ENCODE measurements at regions not wholly inside any gene's neighbourhood (a gene's known extent, or its start where the extent isn't known, plus 50 kb on each side); places are given as distances from the start of the nearest gene placed in this dataset.

- H2AFZ ChIP-seq: no peak overlapping the region
- no peaks in the 10 kb centered on the region for H3K4me1 ChIP-seq
- H3K27me3 ChIP-seq (ENCODE audit: control insufficient read depth, insufficient read depth, low read length): no peaks in the 10 kb centered on the region
- no peak overlapping the region for H3K27ac ChIP-seq
- H3K4me2 ChIP-seq (ENCODE audit: low read length): no peak overlapping the region
- H3K4me3 ChIP-seq (ENCODE audit: low read depth, low read length): no peak overlapping the region
- no peak overlapping the region for H3K9ac ChIP-seq
- H3K9me3 ChIP-seq (ENCODE audit: control insufficient read depth, low read length): no peaks in the 10 kb centered on the region
- no peaks in the 10 kb centered on the region for H3K36me3 ChIP-seq (ENCODE audit: control insufficient read depth, insufficient read depth, low read length)
- TF ChIP-seq, protein P1, sequence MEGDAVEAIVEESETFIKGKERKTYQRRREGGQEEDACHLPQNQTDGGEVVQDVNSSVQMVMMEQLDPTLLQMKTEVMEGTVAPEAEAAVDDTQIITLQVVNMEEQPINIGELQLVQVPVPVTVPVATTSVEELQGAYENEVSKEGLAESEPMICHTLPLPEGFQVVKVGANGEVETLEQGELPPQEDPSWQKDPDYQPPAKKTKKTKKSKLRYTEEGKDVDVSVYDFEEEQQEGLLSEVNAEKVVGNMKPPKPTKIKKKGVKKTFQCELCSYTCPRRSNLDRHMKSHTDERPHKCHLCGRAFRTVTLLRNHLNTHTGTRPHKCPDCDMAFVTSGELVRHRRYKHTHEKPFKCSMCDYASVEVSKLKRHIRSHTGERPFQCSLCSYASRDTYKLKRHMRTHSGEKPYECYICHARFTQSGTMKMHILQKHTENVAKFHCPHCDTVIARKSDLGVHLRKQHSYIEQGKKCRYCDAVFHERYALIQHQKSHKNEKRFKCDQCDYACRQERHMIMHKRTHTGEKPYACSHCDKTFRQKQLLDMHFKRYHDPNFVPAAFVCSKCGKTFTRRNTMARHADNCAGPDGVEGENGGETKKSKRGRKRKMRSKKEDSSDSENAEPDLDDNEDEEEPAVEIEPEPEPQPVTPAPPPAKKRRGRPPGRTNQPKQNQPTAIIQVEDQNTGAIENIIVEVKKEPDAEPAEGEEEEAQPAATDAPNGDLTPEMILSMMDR (IDR thresholded peaks at IDR 0.05): no peak
- H3K79me2 ChIP-seq: no peaks in the 10 kb centered on the region
Observed at GRCh38 chr5:4042311-4042710, 446.7 kb downstream of the IRX1 start.

DNA sequence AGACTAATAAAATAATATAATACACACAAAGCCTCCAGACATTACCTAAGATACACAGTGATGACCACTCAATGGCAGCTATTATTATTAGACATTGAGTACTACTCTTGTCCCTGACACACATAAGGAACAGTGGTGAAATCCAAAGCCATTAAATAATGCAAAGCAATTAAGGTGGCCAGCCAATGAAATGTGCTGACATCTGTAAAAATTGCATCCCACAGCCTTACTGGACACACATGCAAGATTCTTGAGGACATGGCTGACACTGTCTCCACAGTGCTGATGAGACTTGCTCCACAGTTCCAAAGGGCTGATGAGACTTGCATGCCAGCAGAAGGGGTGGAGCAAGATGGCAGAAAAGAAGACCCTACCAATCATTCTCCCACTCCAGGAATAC, 447.5 kb downstream of the IRX1 start:
- Histone ChIP-seq H3K4me3 (ENCODE audit: low read depth, low read length) (no peak overlapping the region), H3K36me3 (ENCODE audit: control insufficient read depth, insufficient read depth, low read length) (no peaks in the 10 kb centered on the region), H3K4me1 (no peaks in the 10 kb centered on the region), H3K27me3 (ENCODE audit: control insufficient read depth, insufficient read depth, low read length) (no peaks in the 10 kb centered on the region), H3K27ac (no peak overlapping the region), H2AFZ (no peak overlapping the region), H3K9me3 (ENCODE audit: control insufficient read depth, low read length) (no peaks in the 10 kb centered on the region), H3K4me2 (ENCODE audit: low read length) (no peak overlapping the region), H3K79me2 (no peaks in the 10 kb centered on the region), H3K9ac (no peak overlapping the region)
- TF ChIP-seq, protein P1 (IDR thresholded peaks at IDR 0.05): no peak

DNA sequence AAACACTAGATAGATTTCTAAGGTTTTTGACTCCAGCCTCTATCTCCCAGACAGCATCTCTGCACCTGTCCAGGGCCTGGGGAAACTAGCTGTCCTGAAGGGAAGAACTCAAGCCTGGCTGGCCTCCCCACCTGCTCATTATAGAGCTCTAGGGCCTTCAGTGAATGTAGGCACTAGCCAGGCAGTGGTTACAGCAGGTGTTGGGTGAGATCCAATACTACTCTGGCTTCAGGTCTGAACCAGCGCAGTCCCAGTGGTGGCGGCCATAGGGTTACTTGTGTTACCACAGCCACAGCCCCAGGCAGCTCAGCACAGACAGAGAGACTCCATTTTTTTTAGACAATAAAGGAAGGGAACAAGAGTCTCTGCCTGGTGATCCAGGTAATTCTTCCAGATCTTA, 449.2 kb downstream of the IRX1 start:
- H3K9me3 ChIP-seq (ENCODE audit: control insufficient read depth, low read length): no peaks in the 10 kb centered on the region
- H3K4me1 ChIP-seq: no peaks in the 10 kb centered on the region

DNA sequence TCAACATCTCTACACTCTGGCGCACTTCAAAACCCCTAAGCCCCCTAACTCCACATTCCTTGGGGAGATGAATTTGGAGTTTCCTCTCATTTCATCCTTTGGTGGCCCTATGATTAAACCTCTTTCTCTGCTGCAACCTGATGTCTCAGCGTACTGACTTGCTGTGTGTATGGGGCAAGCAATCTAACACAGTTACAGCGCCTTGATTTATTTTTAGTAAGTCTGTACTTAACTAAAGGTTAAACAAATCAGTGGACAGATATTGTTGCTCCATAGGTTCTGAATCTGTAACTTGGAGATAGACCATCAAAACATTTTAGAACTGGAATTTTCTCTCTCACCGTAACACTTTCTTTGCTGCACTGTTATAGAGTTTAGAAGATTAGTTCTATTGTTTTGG, 452.8 kb downstream of the IRX1 start:
- H3K9me3 ChIP-seq (ENCODE audit: control insufficient read depth, low read length): no peaks in the 10 kb centered on the region
- no peaks in the 10 kb centered on the region for H3K27me3 ChIP-seq (ENCODE audit: control insufficient read depth, insufficient read depth, low read length)
- no peak overlapping the region for H3K9ac ChIP-seq
- TF ChIP-seq, protein P1 (IDR thresholded peaks at IDR 0.05): no peak
- H3K79me2 ChIP-seq: no peaks in the 10 kb centered on the region
- H2AFZ ChIP-seq: no peak overlapping the region
- no peak overlapping the region for H3K4me3 ChIP-seq (ENCODE audit: low read depth, low read length)
- no peaks in the 10 kb centered on the region for H3K36me3 ChIP-seq (ENCODE audit: control insufficient read depth, insufficient read depth, low read length)
- H3K4me1 ChIP-seq: no peaks in the 10 kb centered on the region
- no peak overlapping the region for H3K27ac ChIP-seq
- no peak overlapping the region for H3K4me2 ChIP-seq (ENCODE audit: low read length)

More for the DNA sequence above, 449.2 kb downstream of the IRX1 start:
- H3K4me2 ChIP-seq (ENCODE audit: low read length): no peak overlapping the region
- H3K36me3 ChIP-seq (ENCODE audit: control insufficient read depth, insufficient read depth, low read length): no peaks in the 10 kb centered on the region
- no peak overlapping the region for H2AFZ ChIP-seq
- H3K27ac ChIP-seq: no peak overlapping the region
- H3K27me3 ChIP-seq (ENCODE audit: control insufficient read depth, insufficient read depth, low read length): no peaks in the 10 kb centered on the region
- TF ChIP-seq, protein P1 (IDR thresholded peaks at IDR 0.05): no peak
- H3K4me3 ChIP-seq (ENCODE audit: low read depth, low read length): no peak overlapping the region
- no peak overlapping the region for H3K9ac ChIP-seq
- H3K79me2 ChIP-seq: no peaks in the 10 kb centered on the region

- no peak overlapping the region for H3K4me2 ChIP-seq (ENCODE audit: low read length)
- no peaks in the 10 kb centered on the region for H3K4me1 ChIP-seq
- no peak overlapping the region for H3K4me3 ChIP-seq (ENCODE audit: low read depth, low read length)
- H3K9me3 ChIP-seq (ENCODE audit: control insufficient read depth, low read length): no peaks in the 10 kb centered on the region
- no peak overlapping the region for H3K9ac ChIP-seq
- H3K27me3 ChIP-seq (ENCODE audit: control insufficient read depth, insufficient read depth, low read length): no peaks in the 10 kb centered on the region
- TF ChIP-seq, protein P1 (IDR thresholded peaks at IDR 0.05): no peak
- peaks cover 2% of the 10 kb centered on the region for H3K36me3 ChIP-seq (ENCODE audit: control insufficient read depth, insufficient read depth, low read length)
- no peaks in the 10 kb centered on the region for H3K79me2 ChIP-seq
- no peak overlapping the region for H2AFZ ChIP-seq
- no peak overlapping the region for H3K27ac ChIP-seq
Observed at GRCh38 chr5:4050203-4050602, 454.6 kb downstream of the IRX1 start.
